Neural progenitor cell (in vitro differentiated cells): ENCODE measurements at regions not wholly inside any gene's neighbourhood (a gene's known extent, or its start where the extent isn't known, plus 50 kb on each side); places are given as distances from the start of the nearest gene placed in this dataset.

Experiments
- DNase-seq: peaks from one replicate; pipeline ENCODE4 v3.0.0-alpha.2; 2016; ENCODE audit warnings: low spot score
- H2AFZ ChIP-seq: fragments of 200-600 bp; sonication (generic); replicated peaks from 2 replicates; pipeline ENCODE4 v1.6.1; 2016; ENCODE audit warnings: antibody characterized with exemption
- H3F3A ChIP-seq: fragments of 200-600 bp; sonication (generic); 2 replicates; pipeline ENCODE4 v1.6.1; 2016; ENCODE audit warnings: antibody characterized with exemption, low read depth
- H3K27ac ChIP-seq: fragments of 200-600 bp; sonication (generic); 2 replicates; pipeline ENCODE4 v1.5.1; 2016; ENCODE audit warnings: mild to moderate bottlenecking
- H3K27me3 ChIP-seq: fragments of 200-600 bp; sonication (generic); 2 replicates; pipeline ENCODE4 v1.6.1; 2016; ENCODE audit warnings: mild to moderate bottlenecking, moderate library complexity
- H3K36me3 ChIP-seq: fragments of 200-600 bp; sonication (generic); 2 replicates; pipeline ENCODE4 v1.5.1; 2016
- H3K4me1 ChIP-seq: fragments of 200-600 bp; sonication (generic); 2 replicates; pipeline ENCODE4 v1.6.1; 2016; ENCODE audit warnings: mixed run types
- H3K4me2 ChIP-seq: fragments of 200-600 bp; sonication (generic); 2 replicates; pipeline ENCODE4 v1.6.1; 2016
- H3K4me3 ChIP-seq: fragments of 200-600 bp; sonication (generic); 2 replicates; pipeline ENCODE4 v1.5.1; 2016
- H3K79me2 ChIP-seq: fragments of 200-600 bp; sonication (generic); 2 replicates; pipeline ENCODE4 v1.6.1; 2016; ENCODE audit warnings: low read depth
- H3K9ac ChIP-seq: fragments of 200-600 bp; sonication (generic); 2 replicates; pipeline ENCODE4 v1.6.1; 2016
- H3K9me3 ChIP-seq: fragments of 200-600 bp; sonication (generic); 2 replicates; pipeline ENCODE4 v1.5.1; 2016; ENCODE audit warnings: low read depth
- H4K20me1 ChIP-seq: fragments of 200-600 bp; sonication (generic); 2 replicates; pipeline ENCODE4 v1.6.1; 2016; ENCODE audit warnings: low read depth
- H3K27ac Mint-ChIP-seq: 3 replicates; pipeline ENCODE4 v1.8.0; 2021; ENCODE audit warnings: mixed read lengths
- H3K27me3 Mint-ChIP-seq: 2 replicates; pipeline ENCODE4 v1.8.0; 2022; ENCODE audit warnings: low read depth, mild to moderate bottlenecking, inconsistent platforms, moderate library complexity, mixed read lengths; ENCODE audit not compliant: insufficient read depth
- H3K36me3 Mint-ChIP-seq: 3 replicates; pipeline ENCODE4 v1.8.0; 2021; ENCODE audit warnings: mixed read lengths
- H3K4me1 Mint-ChIP-seq: 3 replicates; pipeline ENCODE4 v1.8.0; 2021; ENCODE audit warnings: mixed read lengths
- H3K4me3 Mint-ChIP-seq: 3 replicates; pipeline ENCODE4 v1.8.0; 2021; ENCODE audit warnings: mild to moderate bottlenecking, moderate library complexity, mixed read lengths
- H3K9me3 Mint-ChIP-seq: 3 replicates; pipeline ENCODE4 v1.8.0; 2020; ENCODE audit warnings: mixed read lengths
- CTCF ChIP-seq: fragments of 200-600 bp; sonication (generic); IDR thresholded peaks from 2 replicates; pipeline ENCODE4 v1.5.1; 2017; ENCODE audit warnings: antibody characterized with exemption, mild to moderate bottlenecking
- EZH2 ChIP-seq: fragments of 200-600 bp; sonication (generic); IDR thresholded peaks from 2 replicates; pipeline ENCODE4 v1.6.1; 2017; ENCODE audit warnings: antibody characterized with exemption, mild to moderate bottlenecking, moderate library complexity
- EZH2phosphoT487 ChIP-seq: fragments of 200-600 bp; sonication (generic); IDR thresholded peaks from 2 replicates; pipeline ENCODE4 v1.6.1; 2017; ENCODE audit warnings: antibody characterized with exemption

- H3K9me3 Mint-ChIP-seq = no peaks in the 10 kb centered on the region
- TF ChIP-seq EZH2phosphoT487 (no peak), EZH2 (no peak), CTCF (no peak)
Measured at GRCh38 chr3:187967993-187968392, 186.0 kb upstream of the LPP start.

GRCh38 chr3:187968883-187969580 lies 184.9 kb upstream of the LPP start:
- TF ChIP-seq CTCF (no peak), EZH2phosphoT487 (no peak), EZH2 (no peak)

More at GRCh38 chr3:187967993-187968392, 186.0 kb upstream of the LPP start:
- H3K27ac ChIP-seq = no peak overlapping the region
- H3K4me3 ChIP-seq = no peak overlapping the region
- no peak overlapping the region for H3K27ac Mint-ChIP-seq
- H3K27me3 Mint-ChIP-seq = no peaks in the 10 kb centered on the region
- H3K9me3 ChIP-seq = no peaks in the 10 kb centered on the region
- H3K27me3 ChIP-seq = no peaks in the 10 kb centered on the region
- no peaks in the 10 kb centered on the region for H3K79me2 ChIP-seq
- H4K20me1 ChIP-seq = no peaks in the 10 kb centered on the region
- H3K9ac ChIP-seq = no peak overlapping the region
- H3K36me3 ChIP-seq = no peaks in the 10 kb centered on the region
- no peaks in the 10 kb centered on the region for H3K36me3 Mint-ChIP-seq
- no peak overlapping the region for H3K4me2 ChIP-seq
- no peaks in the 10 kb centered on the region for H3K4me1 ChIP-seq
- H3K4me3 Mint-ChIP-seq = no peak overlapping the region
- no peaks in the 10 kb centered on the region for H3K4me1 Mint-ChIP-seq
- no peak for DNase-seq
- no peaks in the 10 kb centered on the region for H3F3A ChIP-seq
- H2AFZ ChIP-seq = no peak overlapping the region

GRCh38 chr3:187969581-187969950 lies 184.4 kb upstream of the LPP start:
- H3K9me3 Mint-ChIP-seq = no peaks in the 10 kb centered on the region

More at GRCh38 chr3:187968883-187969580, 184.9 kb upstream of the LPP start:
- Mint-ChIP-seq H3K9me3 (no peaks in the 10 kb centered on the region), H3K27ac (no peak overlapping the region), H3K27me3 (peaks cover 2% of the 10 kb centered on the region), H3K36me3 (no peaks in the 10 kb centered on the region), H3K4me1 (no peaks in the 10 kb centered on the region), H3K4me3 (no peak overlapping the region)
- Histone ChIP-seq H2AFZ (no peak overlapping the region), H3K4me1 (no peaks in the 10 kb centered on the region), H3K27ac (no peak overlapping the region), H3K27me3 (no peaks in the 10 kb centered on the region), H4K20me1 (no peaks in the 10 kb centered on the region), H3K9me3 (no peaks in the 10 kb centered on the region), H3K9ac (no peak overlapping the region), H3K36me3 (no peaks in the 10 kb centered on the region), H3F3A (no peaks in the 10 kb centered on the region), H3K79me2 (no peaks in the 10 kb centered on the region), H3K4me3 (no peak overlapping the region), H3K4me2 (no peak overlapping the region)
- DNase-seq = no peak

More at GRCh38 chr3:187969581-187969950, 184.4 kb upstream of the LPP start:
- H3K79me2 ChIP-seq = no peaks in the 10 kb centered on the region
- no peaks in the 10 kb centered on the region for H3K4me1 ChIP-seq
- no peak overlapping the region for H2AFZ ChIP-seq
- H4K20me1 ChIP-seq = no peaks in the 10 kb centered on the region
- no peak for TF ChIP-seq EZH2phosphoT487
- TF ChIP-seq CTCF = no peak
- TF ChIP-seq EZH2 = no peak
- no peaks in the 10 kb centered on the region for H3F3A ChIP-seq
- H3K4me2 ChIP-seq = no peak overlapping the region
- no peak overlapping the region for H3K4me3 ChIP-seq
- no peaks in the 10 kb centered on the region for H3K36me3 ChIP-seq
- H3K27ac ChIP-seq = no peak overlapping the region
- H3K9me3 ChIP-seq = no peaks in the 10 kb centered on the region
- Mint-ChIP-seq H3K4me3 (no peak overlapping the region), H3K27ac (no peak overlapping the region), H3K4me1 (no peaks in the 10 kb centered on the region), H3K36me3 (no peaks in the 10 kb centered on the region), H3K27me3 (peaks cover 4% of the 10 kb centered on the region)
- H3K27me3 ChIP-seq = no peaks in the 10 kb centered on the region
- no peak for DNase-seq
- H3K9ac ChIP-seq = no peak overlapping the region
